ENCODE measurements at regions not wholly inside any gene's neighbourhood (a gene's known extent, or its start where the extent isn't known, plus 50 kb on each side); places are given as distances from the start of the nearest gene placed in this dataset.

GRCh38 chr6:51261691-51262090 is 443.0 kb downstream of the TFAP2B start:
- TF ChIP-seq CTCF (conservative IDR thresholded peaks at IDR 0.05) (no peak), EZH2 (IDR thresholded peaks at IDR 0.05; ENCODE audit: low read depth) (no peak)
